ENCODE measurements at regions not wholly inside any gene's neighbourhood (a gene's known extent, or its start where the extent isn't known, plus 50 kb on each side); places are given as distances from the start of the nearest gene placed in this dataset.

DNA sequence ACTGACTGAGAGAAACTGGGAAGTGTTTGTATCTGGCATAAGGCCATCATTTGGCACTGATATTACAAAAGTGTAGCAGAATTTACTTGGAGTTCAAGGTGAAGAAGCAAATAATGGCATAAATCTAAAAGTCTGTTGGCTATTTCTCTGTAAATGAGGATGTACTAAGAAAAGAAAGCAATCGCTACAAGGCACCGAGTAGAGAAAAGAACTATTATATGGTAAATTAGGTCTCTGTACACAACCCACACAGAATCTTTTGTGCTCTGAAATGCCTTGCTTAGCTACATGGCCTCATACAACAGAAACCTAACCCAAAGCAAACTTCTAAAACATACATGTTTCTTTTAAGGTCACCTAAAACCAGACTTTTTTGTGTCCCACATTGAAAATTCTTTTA lies 290.1 kb upstream of the WWC1 start:
- no peak for DNase-seq (ENCODE audit: low read depth, low spot score)
- CTCF ChIA-PET = no interaction called here

DNA sequence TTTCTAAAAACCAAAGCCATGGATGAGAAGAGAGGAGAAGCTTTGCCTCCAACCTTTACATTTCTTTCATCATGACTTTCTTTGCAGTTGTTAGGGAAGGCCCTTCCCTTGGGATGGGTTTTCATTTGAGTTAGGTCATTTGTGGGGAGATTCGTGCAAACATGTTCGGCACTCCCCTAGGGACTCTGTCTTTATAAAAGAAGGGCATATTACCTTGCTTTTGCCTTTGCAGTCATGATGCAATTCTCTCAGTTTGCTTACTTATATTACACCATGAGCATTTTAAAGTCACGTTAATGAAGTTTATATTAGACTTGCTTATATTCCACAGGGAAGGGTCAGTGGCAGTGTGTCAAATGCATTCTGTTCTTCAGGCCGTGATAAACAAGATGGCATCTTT lies 289.3 kb upstream of the WWC1 start:
- DNase-seq (ENCODE audit: low read depth, low spot score) (no peak), FAIRE-seq (no peak)
- H3K4me1 ChIP-seq (ENCODE audit: control insufficient read depth, extremely low read depth, insufficient read depth, low read length) = no peaks in the 10 kb centered on the region
- intact Hi-C loops (cut with micrococcal nuclease) = no loop called here
- no peaks in the 10 kb centered on the region for H3K36me3 ChIP-seq (ENCODE audit: control insufficient read depth in 2 of 2, extremely low read depth in 1 of 2, insufficient read depth in 2 of 2, low read length in 2 of 2)
- H3K27ac ChIP-seq (ENCODE audit: insufficient read depth, low read depth, low read length) = no peak overlapping the region
- no peaks in the 10 kb centered on the region for H3K27me3 ChIP-seq (ENCODE audit: control insufficient read depth in 2 of 2, insufficient read depth in 2 of 2, low read length in 2 of 2)
- no peak overlapping the region for H3K9ac ChIP-seq (replicated peaks; ENCODE audit: extremely low read depth, insufficient read depth, low read length)
- H3K9me1 ChIP-seq (replicated peaks; ENCODE audit: control insufficient read depth, extremely low read depth, insufficient read depth, low read length) = no peaks in the 10 kb centered on the region
- H3K9me3 ChIP-seq (replicated peaks; ENCODE audit: control insufficient read depth, insufficient read depth, low read length) = no peaks in the 10 kb centered on the region
- no peaks in the 10 kb centered on the region for H4K20me1 ChIP-seq (replicated peaks; ENCODE audit: control insufficient read depth, extremely low read depth, insufficient read depth, low read length)
- ChIA-PET CTCF (no interaction called here), POLR2A (no interaction called here)
- no peak overlapping the region for H3K4me3 ChIP-seq (replicated peaks in 1 of 3; ENCODE audit: insufficient read depth in 1 of 3, low read depth in 1 of 3, low read length in 3 of 3)
- H3K4me2 ChIP-seq (ENCODE audit: insufficient read depth, low read length) = no peak overlapping the region
- BruUV-seq (replicated peaks) = no TSS peak
- no peaks in the 10 kb centered on the region for H3K79me2 ChIP-seq (ENCODE audit: control insufficient read depth, insufficient read depth, low read length)
- dilution Hi-C loops (cut with MboI; ENCODE audit: extremely low pct_ligation_motif_present, low sequenced_read_pairs) = no loop called here
- no peak for TF ChIP-seq MYC (IDR thresholded peaks at IDR 0.05; ENCODE audit: low read depth, low read length)
- no peak for TF ChIP-seq JUN (IDR thresholded peaks at IDR 0.05; ENCODE audit: borderline replicate concordance, insufficient read depth, insufficient read length, low read depth)
- TF ChIP-seq, protein P1, sequence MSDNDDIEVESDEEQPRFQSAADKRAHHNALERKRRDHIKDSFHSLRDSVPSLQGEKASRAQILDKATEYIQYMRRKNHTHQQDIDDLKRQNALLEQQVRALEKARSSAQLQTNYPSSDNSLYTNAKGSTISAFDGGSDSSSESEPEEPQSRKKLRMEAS (IDR thresholded peaks at IDR 0.05; ENCODE audit: insufficient read depth, insufficient read length) = no peak
- TF ChIP-seq EZH2 (IDR thresholded peaks at IDR 0.05; ENCODE audit: borderline replicate concordance, low read depth, low read length, severe bottlenecking) = no peak
- TF ChIP-seq POLR2AphosphoS5 (IDR thresholded peaks at IDR 0.05; ENCODE audit: insufficient read depth, low read depth, low read length) = no peak
- no peak for TF ChIP-seq POLR2A (IDR thresholded peaks at IDR 0.05; ENCODE audit: low read depth, low read length)
- TF ChIP-seq GATA2 (IDR thresholded peaks at IDR 0.05; ENCODE audit: insufficient read depth, insufficient read length, low read depth, low read length) = no peak
- TF ChIP-seq FOS (IDR thresholded peaks at IDR 0.05; ENCODE audit: borderline replicate concordance, insufficient read depth, low read length) = no peak
- TF ChIP-seq, protein P2, sequence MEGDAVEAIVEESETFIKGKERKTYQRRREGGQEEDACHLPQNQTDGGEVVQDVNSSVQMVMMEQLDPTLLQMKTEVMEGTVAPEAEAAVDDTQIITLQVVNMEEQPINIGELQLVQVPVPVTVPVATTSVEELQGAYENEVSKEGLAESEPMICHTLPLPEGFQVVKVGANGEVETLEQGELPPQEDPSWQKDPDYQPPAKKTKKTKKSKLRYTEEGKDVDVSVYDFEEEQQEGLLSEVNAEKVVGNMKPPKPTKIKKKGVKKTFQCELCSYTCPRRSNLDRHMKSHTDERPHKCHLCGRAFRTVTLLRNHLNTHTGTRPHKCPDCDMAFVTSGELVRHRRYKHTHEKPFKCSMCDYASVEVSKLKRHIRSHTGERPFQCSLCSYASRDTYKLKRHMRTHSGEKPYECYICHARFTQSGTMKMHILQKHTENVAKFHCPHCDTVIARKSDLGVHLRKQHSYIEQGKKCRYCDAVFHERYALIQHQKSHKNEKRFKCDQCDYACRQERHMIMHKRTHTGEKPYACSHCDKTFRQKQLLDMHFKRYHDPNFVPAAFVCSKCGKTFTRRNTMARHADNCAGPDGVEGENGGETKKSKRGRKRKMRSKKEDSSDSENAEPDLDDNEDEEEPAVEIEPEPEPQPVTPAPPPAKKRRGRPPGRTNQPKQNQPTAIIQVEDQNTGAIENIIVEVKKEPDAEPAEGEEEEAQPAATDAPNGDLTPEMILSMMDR (IDR thresholded peaks at IDR 0.05; ENCODE audit: extremely low read depth in 1 of 2, insufficient read depth in 1 of 2, low read depth in 1 of 2, low read length in 2 of 2) = no peak
- no peak overlapping the region for H2AFZ ChIP-seq (ENCODE audit: low read depth, low read length)

More for the DNA sequence above, 290.1 kb upstream of the WWC1 start:
- TF ChIP-seq MYC (IDR thresholded peaks at IDR 0.05; ENCODE audit: low read depth, low read length) = no peak
- TF ChIP-seq POLR2A (IDR thresholded peaks at IDR 0.05; ENCODE audit: low read depth, low read length) = no peak
- Histone ChIP-seq H3K4me3 (replicated peaks in 1 of 3; ENCODE audit: insufficient read depth in 1 of 3, low read depth in 1 of 3, low read length in 3 of 3) (no peak overlapping the region), H3K9me1 (replicated peaks; ENCODE audit: control insufficient read depth, extremely low read depth, insufficient read depth, low read length) (no peaks in the 10 kb centered on the region), H3K4me2 (ENCODE audit: insufficient read depth, low read length) (no peak overlapping the region), H3K27ac (ENCODE audit: insufficient read depth, low read depth, low read length) (no peak overlapping the region), H3K79me2 (ENCODE audit: control insufficient read depth, insufficient read depth, low read length) (no peaks in the 10 kb centered on the region), H4K20me1 (replicated peaks; ENCODE audit: control insufficient read depth, extremely low read depth, insufficient read depth, low read length) (no peaks in the 10 kb centered on the region), H3K9ac (replicated peaks; ENCODE audit: extremely low read depth, insufficient read depth, low read length) (no peak overlapping the region), H3K9me3 (replicated peaks; ENCODE audit: control insufficient read depth, insufficient read depth, low read length) (no peaks in the 10 kb centered on the region), H2AFZ (ENCODE audit: low read depth, low read length) (no peak overlapping the region), H3K4me1 (ENCODE audit: control insufficient read depth, extremely low read depth, insufficient read depth, low read length) (no peaks in the 10 kb centered on the region), H3K27me3 (ENCODE audit: control insufficient read depth in 2 of 2, insufficient read depth in 2 of 2, low read length in 2 of 2) (no peaks in the 10 kb centered on the region), H3K36me3 (ENCODE audit: control insufficient read depth in 2 of 2, extremely low read depth in 1 of 2, insufficient read depth in 2 of 2, low read length in 2 of 2) (no peaks in the 10 kb centered on the region)
- no peak for FAIRE-seq
- no TSS peak for BruUV-seq (replicated peaks)
- dilution Hi-C loops (cut with MboI; ENCODE audit: extremely low pct_ligation_motif_present, low sequenced_read_pairs) = no loop called here
- POLR2A ChIA-PET = no interaction called here
- intact Hi-C loops (cut with micrococcal nuclease) = no loop called here

All from endothelial cell of umbilical vein (primary cell).